Head of caudate nucleus (tissue), 42 donors: ENCODE measurements at regions not wholly inside any gene's neighbourhood (a gene's known extent, or its start where the extent isn't known, plus 50 kb on each side); places are given as distances from the start of the nearest gene placed in this dataset.
A peak's percentile ranks its signal among the peaks of the same experiment; 100 is the strongest.
"Not testable (repeated sequence)": the region's sequence is repeated elsewhere in the genome, so short reads cannot be mapped to it uniquely, and the experiment has no call there.

Source experiments
- DNase-seq, 42 donors: peaks; one replicate each; pipeline versions ENCODE4 v3.0.0 to v3.0.0-alpha.2; 2020 to 2021; ENCODE audit warnings: mixed read lengths in 7 of 42
- intact Hi-C: fragments of 100-400 bp; cut with DNase I; formaldehyde crosslinking; loops from one replicate; pipeline ENCODE4 v1.15.0; 2022

- intact Hi-C loops, DNase-seq: not testable (repeated sequence)
Observed at GRCh38 chr15:20256394-20256793, 285.2 kb downstream of the GOLGA6L6 start.

- DNase-seq, intact Hi-C loops: not testable (repeated sequence)
Observed at GRCh38 chr15:20255641-20256040, 286.0 kb downstream of the GOLGA6L6 start.

GRCh38 chr15:20253047-20253615, 288.5 kb downstream of the GOLGA6L6 start:
- DNase-seq, intact Hi-C loops: not testable (repeated sequence)

GRCh38 chr15:20252040-20252439, 289.6 kb downstream of the GOLGA6L6 start:
- intact Hi-C loops: not testable (repeated sequence)

GRCh38 chr15:20251214-20252005, 290.2 kb downstream of the GOLGA6L6 start:
- intact Hi-C loops: not testable (repeated sequence)
- DNase-seq: peak in 23 of 42 donors; percentile 16 to 73 (median 48)

More at GRCh38 chr15:20252040-20252439, 289.6 kb downstream of the GOLGA6L6 start:
- not testable (repeated sequence) for DNase-seq

GRCh38 chr15:20250206-20250605, 291.4 kb downstream of the GOLGA6L6 start:
- DNase-seq, intact Hi-C loops: not testable (repeated sequence)

- intact Hi-C loops: not testable (repeated sequence)
- DNase-seq: peak in 1 of 42 donors; percentile 7
Observed at GRCh38 chr15:20249677-20249970, 292.0 kb downstream of the GOLGA6L6 start.

- intact Hi-C loops: not testable (repeated sequence)
- DNase-seq: peak in 2 of 42 donors; percentile 5 to 12
Observed at GRCh38 chr15:20248434-20248833, 293.2 kb downstream of the GOLGA6L6 start.

GRCh38 chr15:20247137-20247536, 294.5 kb downstream of the GOLGA6L6 start:
- peak in 1 of 42 donors; percentile 5 for DNase-seq
- intact Hi-C loops: not testable (repeated sequence)

- DNase-seq: peak in 1 of 42 donors; percentile 3
- intact Hi-C loops: not testable (repeated sequence)
Observed at GRCh38 chr15:20246624-20247023, 295.0 kb downstream of the GOLGA6L6 start.

- intact Hi-C loops: not testable (repeated sequence)
- peak in 1 of 42 donors; percentile 7 for DNase-seq
Observed at GRCh38 chr15:20245856-20246255, 295.7 kb downstream of the GOLGA6L6 start.

GRCh38 chr15:20244792-20245191, 296.8 kb downstream of the GOLGA6L6 start:
- intact Hi-C loops: not testable (repeated sequence)

GRCh38 chr15:20243486-20244240, 297.9 kb downstream of the GOLGA6L6 start:
- DNase-seq, intact Hi-C loops: not testable (repeated sequence)

More at GRCh38 chr15:20244792-20245191, 296.8 kb downstream of the GOLGA6L6 start:
- DNase-seq: peak in 2 of 42 donors; percentile 7 to 40

- intact Hi-C loops, DNase-seq: not testable (repeated sequence)
Observed at GRCh38 chr15:20240366-20240917, 301.2 kb downstream of the GOLGA6L6 start.

- DNase-seq, intact Hi-C loops: not testable (repeated sequence)
Observed at GRCh38 chr15:20239186-20239585, 302.4 kb downstream of the GOLGA6L6 start.

GRCh38 chr15:20237256-20238020, 304.2 kb downstream of the GOLGA6L6 start:
- intact Hi-C loops, DNase-seq: not testable (repeated sequence)

- peak in 1 of 42 donors; percentile 2 for DNase-seq
- intact Hi-C loops: not testable (repeated sequence)
Observed at GRCh38 chr15:20235728-20236127, 305.9 kb downstream of the GOLGA6L6 start.

- DNase-seq: peak in 1 of 42 donors; percentile 18
- intact Hi-C loops: not testable (repeated sequence)
Observed at GRCh38 chr15:20234006-20234540, 307.5 kb downstream of the GOLGA6L6 start.
